IPS-NIHi7 (cell line): ENCODE measurements at regions not wholly inside any gene's neighbourhood (a gene's known extent, or its start where the extent isn't known, plus 50 kb on each side); places are given as distances from the start of the nearest gene placed in this dataset.

Experiments used
- DNase-seq: peaks from one replicate; pipeline ENCODE4 v3.0.0; 2012; ENCODE audit warnings: mixed read lengths; ENCODE audit errors: extremely low spot score

DNA sequence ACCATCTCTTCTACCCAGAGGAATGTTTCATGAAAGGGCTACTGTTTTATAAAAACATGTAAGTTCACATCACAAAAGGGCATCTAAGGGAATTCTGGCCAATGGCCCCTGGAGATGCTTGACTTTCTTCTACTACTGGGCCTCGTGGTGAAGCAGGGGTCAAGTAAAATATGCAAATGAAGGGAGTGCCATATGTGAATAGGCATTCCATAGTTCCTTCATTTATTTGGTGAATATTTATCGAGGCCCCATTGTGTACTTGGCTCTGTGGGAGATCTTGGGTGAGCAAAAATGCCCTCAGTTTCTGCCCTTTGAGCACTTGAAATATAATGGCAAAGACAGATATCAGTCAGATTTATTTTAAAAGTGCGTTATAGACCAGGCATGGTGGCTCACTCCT, 101.3 kb upstream of the CACNA2D3 start:
- no peak for DNase-seq

DNA sequence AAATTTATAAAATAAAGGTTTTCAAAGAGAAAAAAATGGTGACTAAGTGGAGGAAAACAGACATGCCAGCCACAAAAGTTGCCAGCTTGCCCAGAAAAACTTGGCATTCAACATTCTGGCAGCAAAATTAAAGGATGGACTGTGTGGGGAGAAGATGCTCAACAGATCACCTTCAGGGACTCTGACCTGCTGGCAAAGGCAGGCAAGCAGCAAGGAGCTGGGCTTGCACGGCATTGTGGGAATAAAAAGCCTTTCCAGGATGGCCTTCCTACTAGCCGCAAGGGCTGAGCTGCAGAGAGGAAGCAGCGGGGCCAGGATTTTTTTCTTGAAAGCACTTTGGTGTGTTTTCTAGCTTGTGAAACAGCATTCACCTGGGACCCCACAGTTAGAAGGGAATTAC, 101.9 kb upstream of the CACNA2D3 start:
- DNase-seq = no peak

DNA sequence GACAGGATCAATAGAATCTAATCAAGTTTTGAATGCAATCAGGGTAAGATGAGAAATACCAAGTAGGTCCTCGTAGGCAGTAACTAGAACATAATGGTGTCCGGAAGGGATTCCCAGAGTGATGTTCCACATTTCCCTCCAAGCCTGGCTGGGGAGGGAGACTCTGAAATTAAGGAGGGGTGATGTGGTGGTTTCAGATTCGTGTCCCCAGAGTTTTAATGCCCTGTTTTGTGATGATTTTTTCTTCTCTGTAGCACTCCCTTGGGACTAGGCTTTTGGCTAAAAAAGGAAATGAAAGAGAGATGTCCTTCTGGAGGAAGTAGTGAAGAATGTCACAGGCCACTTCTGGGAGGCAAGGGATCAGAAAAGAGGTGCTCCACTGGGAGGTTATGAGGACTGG, 108.3 kb upstream of the CACNA2D3 start:
- no peak for DNase-seq

DNA sequence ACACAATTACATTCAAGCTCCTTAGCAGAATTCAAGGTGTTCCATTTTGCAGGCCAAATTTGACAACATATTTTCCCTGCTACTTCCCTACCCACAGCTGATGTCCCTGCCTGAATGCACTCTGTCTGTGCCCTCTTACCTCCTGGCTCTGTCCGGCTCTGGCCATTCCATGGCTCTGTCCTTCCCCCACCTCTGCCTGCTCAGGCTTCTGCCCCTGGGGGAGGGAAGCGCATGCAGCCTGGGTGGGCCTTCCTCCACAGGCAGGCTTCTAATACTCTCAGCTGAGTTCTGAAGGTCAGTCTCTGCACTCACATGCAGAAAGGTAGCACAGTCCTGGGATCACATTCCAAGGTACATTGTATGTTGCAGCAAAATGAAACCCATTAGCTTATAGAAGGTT, 113.6 kb upstream of the CACNA2D3 start:
- no peak for DNase-seq

DNA sequence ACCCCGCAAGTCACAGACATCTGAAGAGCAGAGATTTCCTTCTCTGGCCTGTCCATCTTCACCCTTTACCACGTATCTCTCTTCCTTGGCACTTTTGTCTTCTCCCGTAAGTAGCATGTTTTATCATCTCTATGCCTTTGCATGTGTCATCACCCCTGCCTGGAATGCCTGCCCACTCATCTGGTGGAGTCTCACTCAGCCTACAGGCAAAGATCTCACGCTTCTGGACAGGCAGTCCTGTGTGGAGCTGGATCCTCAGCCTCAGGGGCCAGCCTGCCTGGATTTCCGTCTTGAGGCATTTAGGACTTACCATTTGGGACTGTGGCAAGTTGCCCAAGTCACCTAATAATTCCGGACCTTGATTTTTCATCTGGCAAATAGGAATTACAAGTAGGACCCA, 114.3 kb upstream of the CACNA2D3 start:
- no peak for DNase-seq

DNA sequence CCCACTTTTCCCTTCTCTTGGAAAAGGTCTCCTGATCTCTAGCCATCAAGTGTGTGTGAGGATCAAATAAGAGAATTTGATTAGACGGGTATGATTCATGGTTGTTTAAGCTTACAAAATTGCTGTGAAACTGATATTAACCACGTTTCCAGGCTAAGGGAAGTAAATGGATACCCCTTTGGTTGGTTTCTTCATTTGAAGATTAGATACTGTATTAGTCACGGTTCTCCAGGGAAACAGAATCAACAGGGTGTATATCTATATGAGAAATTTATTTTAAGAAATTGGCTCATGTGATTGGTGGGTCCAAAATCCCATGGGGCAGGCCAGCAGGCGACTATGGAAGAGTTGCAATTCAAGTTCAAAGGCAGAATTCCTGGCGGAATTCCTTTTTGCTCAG, 112.7 kb upstream of the SELENOK start:
- DNase-seq = no peak

DNA sequence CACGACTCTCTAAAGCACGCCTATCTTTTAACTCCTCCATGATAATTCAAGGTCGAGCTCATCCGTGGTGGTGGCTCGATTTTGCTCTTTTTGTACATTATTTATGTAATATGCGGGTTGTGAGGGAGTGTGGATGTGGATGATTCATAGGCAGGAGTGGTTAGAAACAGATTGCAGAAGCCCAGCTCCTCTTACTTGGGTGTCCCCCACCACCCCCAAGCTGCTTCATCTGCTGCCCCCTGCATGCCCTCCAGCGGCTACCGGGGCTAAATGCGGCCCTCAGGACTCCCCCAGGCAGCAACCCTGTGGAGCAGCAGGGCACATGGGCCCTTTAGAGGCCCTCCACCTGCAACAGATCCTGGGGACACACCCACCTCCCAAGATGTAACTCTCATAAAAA, 111.5 kb upstream of the SELENOK start:
- no peak for DNase-seq

DNA sequence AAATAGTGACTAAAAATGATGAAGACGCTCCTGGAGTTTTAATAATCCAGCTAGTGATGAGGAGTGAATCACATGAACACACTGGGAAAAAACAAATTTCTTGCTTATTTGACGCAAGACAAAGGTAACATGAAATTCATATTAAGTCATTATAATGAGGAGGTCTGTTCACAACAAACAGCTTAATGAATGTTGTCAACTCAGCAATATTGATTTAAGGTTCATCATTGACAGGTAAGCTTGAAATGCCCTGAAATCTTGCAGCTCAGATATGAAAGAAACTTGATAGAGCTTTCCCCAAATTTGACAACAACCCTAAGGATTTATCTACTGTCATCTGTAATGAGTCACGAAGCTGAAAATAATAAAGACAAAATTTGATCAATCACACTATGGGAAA, 108.1 kb upstream of the SELENOK start:
- DNase-seq = no peak

DNA sequence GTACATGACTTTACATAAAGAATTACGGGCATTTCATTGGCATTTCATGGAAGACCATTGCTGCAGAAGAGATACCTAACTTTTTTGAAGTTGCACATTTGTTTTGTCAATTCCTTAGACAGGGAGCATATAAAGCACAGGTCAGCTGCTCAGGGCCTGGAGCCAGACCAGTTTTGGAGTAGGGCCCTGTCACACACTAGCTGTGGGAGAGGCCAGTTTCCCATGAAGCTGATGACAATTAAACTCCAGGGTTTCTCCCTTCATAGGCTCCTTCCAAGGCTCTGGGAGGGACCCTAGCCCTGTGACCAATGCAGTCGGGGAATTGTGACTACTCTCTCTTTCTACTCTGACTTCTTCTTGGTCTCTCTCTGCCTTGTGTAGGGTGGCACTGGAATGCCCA, 107.3 kb upstream of the SELENOK start:
- DNase-seq = no peak

DNA sequence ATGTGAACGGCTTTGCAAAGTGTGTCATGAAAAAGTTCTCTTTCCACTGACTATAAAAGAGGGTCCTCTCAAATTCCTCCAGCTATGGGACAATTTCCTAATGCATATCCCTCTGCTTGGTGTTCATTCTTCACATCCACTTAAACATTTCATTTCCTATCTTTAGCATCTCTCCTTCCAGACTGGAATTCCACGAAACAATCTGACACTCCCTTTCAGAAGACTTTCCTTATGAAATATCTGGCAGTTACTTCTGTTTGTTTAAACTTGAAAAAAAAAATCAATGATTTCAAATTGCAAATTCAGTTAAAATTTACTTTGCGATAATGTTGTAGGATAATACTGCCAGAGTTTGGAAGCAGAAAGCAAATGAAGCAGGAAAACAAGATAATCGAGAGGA, 105.8 kb upstream of the SELENOK start:
- no peak for DNase-seq

DNA sequence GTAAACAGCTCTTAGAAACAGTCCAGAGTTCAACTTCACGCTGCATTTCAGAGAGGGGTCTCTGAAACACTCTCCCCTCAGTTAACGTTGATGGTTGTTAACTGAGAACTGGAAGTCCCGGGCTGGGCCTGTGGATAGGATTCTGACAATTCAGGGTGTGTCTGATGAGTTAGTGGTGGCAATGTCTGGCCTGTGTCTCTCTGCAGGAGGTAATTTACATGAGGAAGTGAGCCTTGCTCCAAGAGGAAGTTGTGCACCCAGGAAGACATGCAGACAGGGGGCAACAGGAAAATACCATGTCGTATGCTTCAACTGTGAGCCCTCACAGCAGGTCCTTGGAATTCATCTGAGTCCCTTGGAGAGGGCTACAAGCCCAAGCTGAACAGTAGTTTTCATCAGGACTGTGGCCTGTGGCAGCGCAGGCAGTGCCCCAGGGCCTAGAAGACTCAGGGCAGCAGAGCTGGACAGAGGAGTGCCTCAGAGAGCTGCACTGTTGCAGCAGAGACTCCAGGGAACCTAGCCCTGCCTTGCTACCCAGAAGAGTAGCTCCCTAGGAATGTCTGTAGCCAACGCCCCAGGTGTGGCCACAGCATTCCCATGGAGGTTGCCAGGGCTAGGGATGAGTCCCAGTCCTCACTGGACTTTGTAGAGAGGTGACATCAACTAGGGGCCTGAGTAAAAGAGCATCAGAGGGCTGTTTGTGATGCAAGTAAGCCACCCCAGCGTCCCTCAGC, 104.6 kb upstream of the SELENOK start:
- DNase-seq = no peak

DNA sequence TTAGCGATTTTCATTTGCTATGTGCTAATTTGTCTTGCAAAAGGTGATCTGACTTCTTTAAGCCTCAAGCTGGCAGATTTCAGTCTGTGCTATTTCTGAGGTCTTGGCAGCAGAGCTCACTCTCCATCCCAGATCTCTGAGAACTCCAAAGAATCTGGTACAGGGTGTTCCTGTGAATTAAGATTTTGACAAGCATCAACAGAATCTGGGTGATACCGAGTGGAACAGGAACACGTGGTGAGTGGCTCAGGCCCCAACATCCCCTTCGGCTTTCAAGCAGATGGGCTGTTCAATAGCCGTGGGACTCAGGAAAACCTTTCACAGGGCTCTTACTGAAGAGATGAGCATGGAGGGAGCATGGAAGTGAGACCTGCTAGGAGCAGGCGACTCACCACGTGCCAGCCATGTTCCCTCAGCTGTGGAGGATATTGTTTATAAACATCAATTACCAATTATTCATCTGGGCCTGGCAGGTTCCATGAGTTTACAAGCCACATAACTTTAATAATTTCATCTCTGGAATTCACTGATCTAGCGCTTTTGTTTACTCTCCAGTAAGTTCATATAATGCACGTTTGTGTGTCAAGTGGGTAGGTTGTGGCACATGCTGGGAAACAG, 103.4 kb upstream of the SELENOK start:
- DNase-seq = no peak

DNA sequence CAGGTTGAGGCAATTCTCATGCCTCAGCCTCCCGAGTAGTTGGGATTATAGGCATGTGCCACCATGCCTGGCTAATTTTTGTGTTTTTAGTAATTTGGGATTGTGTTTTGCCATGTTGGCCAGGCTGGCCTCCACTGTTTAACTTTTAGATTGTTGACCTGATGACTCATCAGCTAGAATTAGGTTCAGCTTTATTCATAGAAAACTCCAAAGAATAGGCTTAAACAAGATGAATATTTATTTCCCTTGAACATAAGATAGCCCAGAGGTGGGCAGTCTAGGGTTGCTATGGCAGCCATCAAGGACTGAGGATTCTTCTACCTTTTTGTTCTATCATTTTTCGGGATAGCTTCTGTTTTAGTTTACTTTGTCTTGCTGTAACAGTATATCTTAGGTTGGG, 99.6 kb upstream of the SELENOK start:
- no peak for DNase-seq

DNA sequence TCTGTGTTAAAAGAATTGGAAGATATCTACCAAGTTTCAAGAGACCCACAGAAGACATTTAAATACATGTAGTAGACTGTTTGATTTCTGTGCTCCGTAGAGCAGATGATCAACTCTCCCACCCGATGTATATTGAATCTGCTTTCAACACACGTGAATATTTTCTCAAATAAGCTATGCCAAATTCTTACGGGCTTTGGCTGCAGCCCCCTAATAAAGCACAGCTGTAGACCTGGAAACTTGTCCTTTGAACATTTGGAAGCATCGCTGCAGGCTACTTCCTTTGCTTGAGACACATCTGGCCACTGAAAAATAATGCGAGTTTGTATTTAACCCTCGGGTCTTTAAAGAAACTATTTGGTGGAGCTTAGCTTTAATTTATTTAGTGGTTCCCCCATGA, 98.3 kb upstream of the SELENOK start:
- no peak for DNase-seq

DNA sequence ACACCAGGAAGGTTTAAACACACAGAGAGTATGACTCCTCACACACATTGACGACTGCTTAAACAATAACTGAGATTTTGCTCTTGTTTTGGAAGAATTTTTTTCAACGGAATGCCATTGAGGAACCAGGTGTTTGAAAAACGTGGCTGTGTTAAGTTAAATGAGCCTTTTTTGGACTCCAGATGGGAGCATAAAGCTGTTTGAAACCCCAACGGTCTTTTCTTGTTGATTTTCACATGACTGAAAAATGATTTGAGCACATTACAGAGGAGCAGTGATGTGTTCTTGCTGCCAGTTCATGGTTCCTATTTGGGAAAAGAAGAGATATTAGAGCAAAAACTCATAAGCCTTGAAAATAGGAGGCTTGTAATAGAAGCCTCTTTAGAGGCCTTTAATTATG, 97.8 kb upstream of the SELENOK start:
- no peak for DNase-seq

DNA sequence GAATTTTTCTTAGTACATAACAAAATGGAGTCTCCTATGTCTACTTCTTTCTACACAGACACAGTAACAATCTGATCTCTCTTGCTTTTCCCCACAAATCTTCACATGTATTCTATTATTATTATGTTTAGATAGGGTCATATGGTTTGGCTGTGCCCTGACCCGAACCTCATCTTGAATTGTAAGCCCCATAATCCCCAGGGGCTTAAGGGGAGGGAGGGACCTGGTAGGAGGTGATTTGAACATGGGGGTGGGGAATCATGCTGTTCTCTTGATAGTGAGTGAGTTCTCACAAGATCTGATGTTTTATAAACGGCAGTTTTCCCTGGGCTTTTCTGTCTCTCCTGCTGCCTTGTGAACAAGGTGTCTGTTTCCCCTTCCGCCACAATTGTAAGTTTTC, 86.7 kb upstream of the SELENOK start:
- DNase-seq = no peak

DNA sequence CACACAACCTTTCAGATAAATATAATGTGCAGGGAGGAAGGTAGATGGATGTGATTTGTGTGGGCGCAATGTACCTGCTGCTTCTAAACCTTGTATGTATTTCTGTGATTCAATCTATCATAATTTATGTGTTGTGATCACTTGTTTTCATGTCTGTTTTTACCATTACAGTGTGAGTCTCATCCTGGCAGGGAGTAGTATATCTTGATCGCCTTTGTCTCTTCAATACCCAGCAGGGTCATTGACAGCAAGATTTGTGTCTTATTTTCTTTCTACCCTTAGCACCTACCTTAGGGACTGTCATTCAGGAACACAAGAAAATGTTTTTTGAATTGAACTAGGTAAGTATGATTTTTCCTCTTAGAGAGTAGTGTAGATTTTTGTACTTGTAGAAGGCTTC, 83.7 kb upstream of the SELENOK start:
- DNase-seq = no peak

DNA sequence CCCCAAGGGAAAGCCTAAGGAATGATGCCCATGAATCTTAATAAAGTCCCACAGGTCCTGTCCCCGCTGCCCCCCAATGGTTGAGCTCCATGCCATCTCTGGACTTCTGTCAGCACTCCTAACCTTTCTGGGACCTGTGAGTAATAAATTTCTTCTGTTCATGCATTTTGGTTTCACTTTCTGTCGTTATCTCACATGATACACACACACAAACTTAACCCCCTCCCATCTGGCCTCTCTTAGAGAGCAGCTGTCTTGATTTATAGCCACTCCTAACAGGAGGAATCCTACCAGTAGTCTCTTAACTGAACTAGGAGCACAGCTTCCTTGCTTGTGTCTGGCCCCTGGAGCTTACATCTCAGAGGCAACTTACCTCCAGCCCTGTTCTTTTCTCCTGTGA, 82.7 kb upstream of the SELENOK start:
- DNase-seq = no peak

DNA sequence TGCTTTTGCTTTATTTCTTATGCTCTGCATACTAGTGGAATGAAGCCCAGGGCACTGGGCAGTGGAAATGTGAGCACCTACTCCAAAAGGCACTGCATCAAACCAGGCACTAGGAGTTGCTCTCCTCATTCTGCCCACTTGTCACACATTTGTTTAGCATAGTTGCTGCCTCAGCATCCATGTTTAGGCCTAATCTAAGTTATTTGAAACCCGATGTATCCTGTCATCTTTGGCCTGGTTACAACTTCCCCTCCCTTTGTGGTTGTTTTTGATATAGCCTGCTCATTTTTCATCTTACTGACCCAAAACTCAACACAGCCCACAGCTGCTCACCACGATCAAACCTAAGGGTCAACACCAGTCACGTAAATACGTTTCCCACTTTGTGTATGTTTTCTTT, 82.2 kb upstream of the SELENOK start:
- DNase-seq = no peak

DNA sequence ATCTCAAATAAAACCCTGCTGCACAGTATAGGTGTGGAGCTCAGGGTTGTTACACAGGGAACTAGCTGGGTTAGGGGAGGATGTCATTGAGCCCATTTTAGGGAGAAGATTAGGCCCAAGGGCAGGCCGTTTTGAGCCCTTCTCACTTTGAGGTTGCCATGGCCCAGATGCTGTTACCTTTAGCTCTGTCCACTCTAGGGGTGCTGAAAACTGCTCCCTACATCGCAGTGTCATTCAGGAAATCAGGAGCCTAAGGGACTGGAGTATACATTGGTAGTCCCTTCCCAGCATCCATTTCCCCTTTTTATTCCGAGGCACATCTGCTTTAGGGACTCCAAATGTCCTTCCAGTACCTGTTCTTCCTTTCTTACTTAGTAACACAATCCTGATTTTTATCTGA, 79.0 kb upstream of the SELENOK start:
- peak; percentile 76 for DNase-seq

DNA sequence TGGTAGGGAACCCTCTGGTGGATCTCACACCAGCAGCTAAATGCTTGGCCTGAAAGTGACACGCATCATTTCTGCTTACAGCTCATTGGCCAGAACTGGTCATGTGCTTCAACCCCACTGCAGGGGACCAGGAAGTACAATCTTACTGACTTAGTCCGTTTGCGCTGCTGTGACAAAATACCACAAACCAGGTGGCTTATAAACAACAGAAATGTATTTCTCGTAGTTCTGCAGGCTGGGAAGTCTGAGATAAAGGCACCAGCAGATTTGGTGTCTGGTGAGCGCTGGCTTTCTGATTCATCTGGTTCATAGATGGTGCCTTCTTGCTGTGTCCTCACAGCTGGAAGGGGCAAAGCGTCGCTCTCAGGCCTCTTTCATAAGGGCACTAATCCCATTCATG, 77.4 kb upstream of the SELENOK start:
- no peak for DNase-seq

DNA sequence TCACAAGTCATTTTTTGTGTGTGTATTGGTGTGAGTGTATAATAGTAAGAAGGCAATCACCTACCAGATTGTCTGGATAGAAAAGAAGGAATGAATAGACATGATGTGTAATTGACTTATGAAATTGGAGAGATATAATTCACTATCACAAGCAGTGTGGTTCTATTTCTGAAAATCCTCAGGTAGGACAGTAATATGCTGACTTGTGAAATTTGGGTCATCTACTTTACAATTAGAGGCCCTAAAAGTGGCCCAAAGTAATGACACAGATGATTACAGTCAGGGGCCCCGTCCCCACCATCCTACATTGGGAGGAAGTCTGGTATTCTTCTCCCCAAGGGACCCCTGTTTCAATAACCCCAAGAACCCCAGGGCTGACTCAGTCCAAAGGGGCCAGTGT, 73.6 kb upstream of the SELENOK start:
- no peak for DNase-seq

DNA sequence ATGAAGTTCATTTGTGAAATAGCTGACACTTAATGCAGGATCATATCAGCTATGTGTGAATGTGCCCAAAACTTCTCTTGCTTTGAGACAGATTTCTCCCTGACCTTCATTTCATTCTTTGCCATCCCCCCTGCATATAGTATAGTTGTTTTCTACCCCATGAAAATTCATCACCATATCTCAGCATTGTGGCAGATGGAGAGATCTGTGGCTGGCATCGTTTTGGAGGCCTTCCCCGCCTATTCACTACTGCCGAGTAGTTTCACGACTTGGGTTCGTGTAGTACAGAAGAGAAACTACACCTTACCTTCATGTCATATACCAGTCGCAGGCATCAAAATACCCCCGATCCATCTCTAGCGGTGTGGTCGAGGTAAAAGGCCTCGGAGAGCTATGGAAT, 66.2 kb upstream of the SELENOK start:
- no peak for DNase-seq

DNA sequence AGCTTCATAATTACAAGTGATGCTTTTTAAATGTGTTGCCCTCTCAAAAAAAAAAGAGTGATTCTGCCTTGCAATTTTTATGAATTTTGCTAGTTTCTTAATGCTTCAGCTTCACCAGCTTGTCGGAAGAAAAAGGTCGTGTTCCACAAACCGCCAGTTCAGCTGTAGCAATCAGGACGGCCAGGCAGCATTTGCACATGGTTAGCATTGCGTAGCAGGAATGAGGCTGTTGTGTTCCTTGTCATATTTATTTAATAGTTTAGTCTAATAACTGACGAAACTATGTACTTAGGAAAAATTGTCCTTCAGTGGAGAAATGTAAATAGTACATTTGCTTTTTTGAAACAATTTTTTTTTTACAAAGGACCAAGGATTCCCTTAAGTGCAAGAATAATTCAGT, 64.9 kb upstream of the SELENOK start:
- DNase-seq = no peak
